ENCODE measurements at regions not wholly inside any gene's neighbourhood (a gene's known extent, or its start where the extent isn't known, plus 50 kb on each side); places are given as distances from the start of the nearest gene placed in this dataset.

DNA sequence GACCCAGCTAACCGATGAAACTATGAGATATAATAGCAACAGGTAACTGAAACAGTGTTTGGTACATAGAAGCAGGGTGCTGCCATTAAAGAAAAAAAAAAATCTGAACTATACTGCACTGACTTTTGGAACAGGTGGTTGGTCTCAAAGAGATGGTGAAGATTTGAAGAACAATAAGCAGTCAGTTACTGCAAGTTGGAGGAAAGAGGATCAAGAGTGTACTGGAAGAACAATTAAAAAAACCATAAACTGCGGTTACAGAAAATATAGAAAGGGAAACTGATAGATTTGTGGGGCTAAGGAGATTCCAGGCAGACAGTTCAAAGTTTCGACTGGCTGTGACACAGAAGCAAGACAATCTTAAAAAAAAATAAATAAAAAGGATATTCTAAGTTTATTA lies 181.9 kb upstream of the TRAM1L1 start:
- ATAC-seq = no peak
- TF ChIP-seq ESRRG (CRISPR knock-in tag; IDR thresholded peaks at IDR 0.05) (no peak), PPARA (CRISPR knock-in tag; IDR thresholded peaks at IDR 0.05; ENCODE audit: borderline replicate concordance) (no peak), ZFP3 (CRISPR knock-in tag; IDR thresholded peaks at IDR 0.05) (no peak), ZNF8 (CRISPR knock-in tag; IDR thresholded peaks at IDR 0.05) (no peak), SNAI2 (CRISPR knock-in tag; IDR thresholded peaks at IDR 0.05) (no peak), ISL1 (CRISPR knock-in tag; IDR thresholded peaks at IDR 0.05) (no peak), GLIS3 (CRISPR knock-in tag; IDR thresholded peaks at IDR 0.05) (no peak)

GRCh38 chr4:117284736-117285135 lies 199.4 kb upstream of the TRAM1L1 start:
- ATAC-seq = no peak
- TF ChIP-seq SNAI2 (CRISPR knock-in tag; IDR thresholded peaks at IDR 0.05) (no peak), TCF4 (CRISPR knock-in tag; IDR thresholded peaks at IDR 0.05; ENCODE audit: borderline replicate concordance) (no peak), ZNF70 (CRISPR knock-in tag; IDR thresholded peaks at IDR 0.05) (no peak), CSDC2 (CRISPR knock-in tag; IDR thresholded peaks at IDR 0.05) (no peak), BACH2 (CRISPR knock-in tag; IDR thresholded peaks at IDR 0.05; ENCODE audit: borderline replicate concordance) (no peak), POU6F1 (CRISPR knock-in tag; IDR thresholded peaks at IDR 0.05; ENCODE audit: borderline replicate concordance, low read depth) (no peak), ARNTL (CRISPR knock-in tag; IDR thresholded peaks at IDR 0.05; ENCODE audit: borderline replicate concordance, low read depth) (no peak), TSHZ2 (CRISPR knock-in tag; IDR thresholded peaks at IDR 0.05) (no peak), CSRNP3 (CRISPR knock-in tag; IDR thresholded peaks at IDR 0.05) (no peak)
- TF ChIP-seq, protein P1, sequence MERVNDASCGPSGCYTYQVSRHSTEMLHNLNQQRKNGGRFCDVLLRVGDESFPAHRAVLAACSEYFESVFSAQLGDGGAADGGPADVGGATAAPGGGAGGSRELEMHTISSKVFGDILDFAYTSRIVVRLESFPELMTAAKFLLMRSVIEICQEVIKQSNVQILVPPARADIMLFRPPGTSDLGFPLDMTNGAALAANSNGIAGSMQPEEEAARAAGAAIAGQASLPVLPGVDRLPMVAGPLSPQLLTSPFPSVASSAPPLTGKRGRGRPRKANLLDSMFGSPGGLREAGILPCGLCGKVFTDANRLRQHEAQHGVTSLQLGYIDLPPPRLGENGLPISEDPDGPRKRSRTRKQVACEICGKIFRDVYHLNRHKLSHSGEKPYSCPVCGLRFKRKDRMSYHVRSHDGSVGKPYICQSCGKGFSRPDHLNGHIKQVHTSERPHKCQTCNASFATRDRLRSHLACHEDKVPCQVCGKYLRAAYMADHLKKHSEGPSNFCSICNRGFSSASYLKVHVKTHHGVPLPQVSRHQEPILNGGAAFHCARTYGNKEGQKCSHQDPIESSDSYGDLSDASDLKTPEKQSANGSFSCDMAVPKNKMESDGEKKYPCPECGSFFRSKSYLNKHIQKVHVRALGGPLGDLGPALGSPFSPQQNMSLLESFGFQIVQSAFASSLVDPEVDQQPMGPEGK (CRISPR knock-in tag; IDR thresholded peaks at IDR 0.05; ENCODE audit: borderline replicate concordance) = no peak

GRCh38 chr4:117293784-117294183 lies 208.4 kb upstream of the TRAM1L1 start:
- no peak for ATAC-seq
- TF ChIP-seq ARNTL (CRISPR knock-in tag; IDR thresholded peaks at IDR 0.05; ENCODE audit: borderline replicate concordance, low read depth) (no peak), CSRNP3 (CRISPR knock-in tag; IDR thresholded peaks at IDR 0.05) (no peak), ZNF70 (CRISPR knock-in tag; IDR thresholded peaks at IDR 0.05) (no peak), ZNF565 (CRISPR knock-in tag; conservative IDR thresholded peaks at IDR 0.05; ENCODE audit: low read depth) (no peak), ZFP30 (CRISPR knock-in tag; IDR thresholded peaks at IDR 0.05) (no peak), OSR1 (CRISPR knock-in tag; IDR thresholded peaks at IDR 0.05) (no peak), GLIS3 (CRISPR knock-in tag; IDR thresholded peaks at IDR 0.05) (no peak)

DNA sequence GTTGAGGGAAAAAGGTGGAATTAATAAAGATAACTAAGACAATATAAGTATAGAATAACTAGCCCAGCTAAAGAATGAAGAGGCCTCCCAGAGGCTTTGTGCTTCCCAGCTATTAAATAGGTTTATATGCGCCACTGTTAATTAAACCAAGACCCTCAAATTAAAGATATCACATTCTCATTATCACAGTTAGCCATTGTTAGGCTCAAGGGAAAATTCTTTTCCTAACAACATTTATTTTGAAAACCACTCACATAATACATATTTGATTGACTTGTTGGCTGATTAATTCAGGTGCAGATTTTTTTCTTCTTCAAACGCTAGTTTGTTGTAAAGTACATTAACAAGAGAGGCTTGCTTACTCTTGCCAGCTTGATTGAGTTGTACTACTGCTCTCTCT lies 216.8 kb upstream of the TRAM1L1 start:
- no peak for ATAC-seq
- TF ChIP-seq ISL1 (CRISPR knock-in tag; IDR thresholded peaks at IDR 0.05) (no peak), TCF4 (CRISPR knock-in tag; IDR thresholded peaks at IDR 0.05; ENCODE audit: borderline replicate concordance) (no peak), TOX (CRISPR knock-in tag; IDR thresholded peaks at IDR 0.05; ENCODE audit: borderline replicate concordance) (no peak), ZFP30 (CRISPR knock-in tag; IDR thresholded peaks at IDR 0.05) (no peak), PPARA (CRISPR knock-in tag; IDR thresholded peaks at IDR 0.05; ENCODE audit: borderline replicate concordance) (no peak), OSR1 (CRISPR knock-in tag; IDR thresholded peaks at IDR 0.05) (no peak), ZC3H10 (CRISPR knock-in tag; IDR thresholded peaks at IDR 0.05) (no peak), BACH2 (CRISPR knock-in tag; IDR thresholded peaks at IDR 0.05; ENCODE audit: borderline replicate concordance) (no peak), CSRNP3 (CRISPR knock-in tag; IDR thresholded peaks at IDR 0.05) (no peak), POU6F1 (CRISPR knock-in tag; IDR thresholded peaks at IDR 0.05; ENCODE audit: borderline replicate concordance, low read depth) (no peak), CSDC2 (CRISPR knock-in tag; IDR thresholded peaks at IDR 0.05) (no peak)
- TF ChIP-seq, protein P2, sequence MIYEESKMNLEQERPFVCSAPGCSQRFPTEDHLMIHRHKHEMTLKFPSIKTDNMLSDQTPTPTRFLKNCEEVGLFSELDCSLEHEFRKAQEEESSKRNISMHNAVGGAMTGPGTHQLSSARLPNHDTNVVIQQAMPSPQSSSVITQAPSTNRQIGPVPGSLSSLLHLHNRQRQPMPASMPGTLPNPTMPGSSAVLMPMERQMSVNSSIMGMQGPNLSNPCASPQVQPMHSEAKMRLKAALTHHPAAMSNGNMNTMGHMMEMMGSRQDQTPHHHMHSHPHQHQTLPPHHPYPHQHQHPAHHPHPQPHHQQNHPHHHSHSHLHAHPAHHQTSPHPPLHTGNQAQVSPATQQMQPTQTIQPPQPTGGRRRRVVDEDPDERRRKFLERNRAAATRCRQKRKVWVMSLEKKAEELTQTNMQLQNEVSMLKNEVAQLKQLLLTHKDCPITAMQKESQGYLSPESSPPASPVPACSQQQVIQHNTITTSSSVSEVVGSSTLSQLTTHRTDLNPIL (CRISPR knock-in tag; IDR thresholded peaks at IDR 0.05; ENCODE audit: low read depth) = no peak
